ENCODE measurements at regions not wholly inside any gene's neighbourhood (a gene's known extent, or its start where the extent isn't known, plus 50 kb on each side); places are given as distances from the start of the nearest gene placed in this dataset.

GRCh38 chr4:52203351-52203750 lies 152.2 kb downstream of the SPATA18 start:
- Histone ChIP-seq H3K36me3 (ENCODE audit: control insufficient read depth in 2 of 4, insufficient read depth in 4 of 4, low read length in 3 of 4) (no peaks in the 10 kb centered on the region), H3K4me2 (ENCODE audit: insufficient read depth in 1 of 2, low read depth in 2 of 2, low read length in 2 of 2) (no peak overlapping the region), H3K23me2 (ENCODE audit: low read depth, low read length) (peaks cover 6% of the 10 kb centered on the region; the same call in 1 of the 2 replicates), H3K4ac (replicated peaks; ENCODE audit: insufficient read length, low read depth, low read length) (no peak overlapping the region), H4K8ac (ENCODE audit: extremely low read depth, insufficient read depth, low read length) (no peak overlapping the region), H3K9me3 (ENCODE audit: insufficient read depth in 2 of 2, low read depth in 1 of 2, low read length in 1 of 2) (no peaks in the 10 kb centered on the region), H2BK15ac (ENCODE audit: low read length) (no peak overlapping the region), H4K5ac (ENCODE audit: insufficient read length, low read depth, low read length) (no peak overlapping the region), H3K18ac (ENCODE audit: extremely low read depth, low read length) (no peak overlapping the region), H2AFZ (ENCODE audit: low read length) (no peak overlapping the region), H3K23ac (ENCODE audit: insufficient read length) (no peak overlapping the region), H2BK20ac (ENCODE audit: low read length) (no peak overlapping the region), H3K27me3 (replicated peaks in 1 of 4; ENCODE audit: control insufficient read depth in 3 of 4, extremely low read depth in 1 of 4, insufficient read depth in 3 of 4, low read length in 3 of 4) (no peaks in the 10 kb centered on the region), H4K20me1 (replicated peaks in 1 of 2; ENCODE audit: control insufficient read depth in 1 of 2, insufficient read depth in 2 of 2, low read length in 2 of 2) (peaks cover 0 to 3% of the 10 kb centered on the region in 2 experiments), H3K4me1 (replicated peaks in 1 of 4; ENCODE audit: control insufficient read depth in 3 of 4, insufficient read depth in 4 of 4, low read length in 3 of 4) (peaks cover 0 to 8% (median 2%) of the 10 kb centered on the region in 4 experiments; a peak in 2 of 7 replicates), H2AK5ac (ENCODE audit: low read depth, low read length) (no peak overlapping the region), H3K79me1 (ENCODE audit: low read depth, low read length) (no peaks in the 10 kb centered on the region), H4K91ac (replicated peaks; ENCODE audit: insufficient read length, low read length) (no peak overlapping the region), H2BK12ac (ENCODE audit: low read depth, low read length) (no peak overlapping the region), H3K79me2 (ENCODE audit: control insufficient read depth in 1 of 2, insufficient read depth in 2 of 2, low read length in 2 of 2) (no peaks in the 10 kb centered on the region), H3K14ac (ENCODE audit: insufficient read length) (no peak overlapping the region), H3K4me3 (ENCODE audit: extremely low read depth in 1 of 4, insufficient read depth in 2 of 4, low read depth in 3 of 4, low read length in 4 of 4) (no peak overlapping the region), H2BK5ac (ENCODE audit: low read depth, low read length) (no peak overlapping the region), H3K9ac (replicated peaks in 1 of 4; ENCODE audit: extremely low read depth in 1 of 4, low read depth in 3 of 4, low read length in 3 of 4) (no peak overlapping the region), H3K56ac (replicated peaks; ENCODE audit: insufficient read length, low read depth, low read length) (no peak overlapping the region), H3K27ac (ENCODE audit: low read depth, low read length) (no peak overlapping the region), H2BK120ac (replicated peaks; ENCODE audit: low read depth, low read length) (no peak overlapping the region)
- 83% methylated on average over 1 of the region's 1 CpG; no CpG with 5 or more reads in 1 of the 2 experiments for WGBS, 2 experiments (ENCODE audit: extremely low coverage in 1 of 2, insufficient coverage in 1 of 2, insufficient read length in 1 of 2, insufficient replicate concordance in 2 of 2, low coverage in 1 of 2, low lambda C conversion rate in 2 of 2, missing lambda C conversion rate in 1 of 2)
- no peak for TF ChIP-seq BRCA1 (IDR thresholded peaks at IDR 0.05; ENCODE audit: low read depth, low read length)
- TF ChIP-seq RBBP5 (IDR thresholded peaks at IDR 0.05; ENCODE audit: borderline replicate concordance, low read depth, low read length): no peak
- no peak for TF ChIP-seq BCL11A (IDR thresholded peaks at IDR 0.05; ENCODE audit: low read depth in 2 of 2, low read length in 2 of 2)
- TF ChIP-seq RFX5 (IDR thresholded peaks at IDR 0.05; ENCODE audit: borderline replicate concordance, low read depth, low read length): no peak
- TF ChIP-seq SIRT6 (IDR thresholded peaks at IDR 0.05; ENCODE audit: low read length): no peak
- TF ChIP-seq SP4 (IDR thresholded peaks at IDR 0.05; ENCODE audit: low read length): no peak
- TF ChIP-seq HDAC6 (IDR thresholded peaks at IDR 0.05; ENCODE audit: low read depth, low read length): no peak
- TF ChIP-seq E2F6 (IDR thresholded peaks at IDR 0.05): no peak
- FAIRE-seq (no peak), DNase-seq (ENCODE audit: low read depth in 1 of 2, low spot score in 2 of 2) (no peak)
- POLR2A ChIA-PET (ENCODE audit: partially characterized antibody): no interaction called here
- CTCF ChIA-PET (ENCODE audit: partially characterized antibody): interaction anchor here (1.0 kb wide), 1 partner anchor 145 kb away, joined by 4 read pairs; no protein-coding TSS in a partner anchor

Data from H1 (cell line).